Brain microvascular endothelial cell (primary cell): ENCODE measurements at regions not wholly inside any gene's neighbourhood (a gene's known extent, or its start where the extent isn't known, plus 50 kb on each side); places are given as distances from the start of the nearest gene placed in this dataset.

ENCODE experiments used
- DNase-seq: peaks from one replicate; pipeline ENCODE4 v3.0.0-alpha.2; 2020
- H3K27ac ChIP-seq: fragments of 250-450 bp; sonication (Bioruptor Pico); 2 replicates; pipeline ENCODE4 v1.5.1; 2020; ENCODE audit warnings: mild to moderate bottlenecking, moderate library complexity
- H3K27me3 ChIP-seq: fragments of 250-450 bp; sonication (Bioruptor Pico); replicated peaks from 2 replicates; pipeline ENCODE4 v1.5.1; 2020; ENCODE audit warnings: mild to moderate bottlenecking
- H3K36me3 ChIP-seq: fragments of 250-450 bp; sonication (Bioruptor Pico); replicated peaks from 2 replicates; pipeline ENCODE4 v1.5.1; 2020; ENCODE audit warnings: mild to moderate bottlenecking
- H3K4me3 ChIP-seq: 2 replicates; pipeline ENCODE4 v1.5.1; 2011; ENCODE audit warnings: low read depth, mild to moderate bottlenecking, control low read depth, low read length, moderate library complexity
- in situ Hi-C: cut with HindIII; loops from 2 replicates; pipeline ENCODE4 v1.10.0; 2017; ENCODE audit warnings: low sequenced_read_pairs, low pct_ligation_motif_present
- TF ChIP-seq, protein P1 (sequence below): IDR thresholded peaks from 2 replicates; pipeline ENCODE4 v1.5.1; 2011; ENCODE audit warnings: low read depth, mild to moderate bottlenecking, moderate library complexity, low read length, control low read depth, inconsistent platforms; ENCODE audit errors: missing control alignments

DNA sequence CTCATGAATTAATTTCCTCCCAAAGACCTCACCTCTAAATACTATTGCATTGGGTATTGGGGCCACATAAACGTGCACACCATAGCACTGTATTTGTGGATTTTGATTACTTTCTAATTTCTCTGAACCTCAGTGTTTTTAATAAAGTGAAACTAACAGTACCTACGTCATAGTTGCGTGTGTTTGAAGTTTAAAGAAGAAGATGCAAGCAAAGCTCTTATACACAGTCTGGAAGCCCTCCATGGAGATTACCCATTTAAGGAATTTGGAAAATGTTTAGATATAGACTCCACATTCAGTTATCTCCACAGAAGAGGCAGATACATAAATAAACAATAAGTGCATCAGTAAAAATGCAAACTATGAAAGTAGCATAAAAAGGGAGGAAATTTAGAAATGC, 581.1 kb upstream of the GBE1 start:
- TF ChIP-seq, protein P1, sequence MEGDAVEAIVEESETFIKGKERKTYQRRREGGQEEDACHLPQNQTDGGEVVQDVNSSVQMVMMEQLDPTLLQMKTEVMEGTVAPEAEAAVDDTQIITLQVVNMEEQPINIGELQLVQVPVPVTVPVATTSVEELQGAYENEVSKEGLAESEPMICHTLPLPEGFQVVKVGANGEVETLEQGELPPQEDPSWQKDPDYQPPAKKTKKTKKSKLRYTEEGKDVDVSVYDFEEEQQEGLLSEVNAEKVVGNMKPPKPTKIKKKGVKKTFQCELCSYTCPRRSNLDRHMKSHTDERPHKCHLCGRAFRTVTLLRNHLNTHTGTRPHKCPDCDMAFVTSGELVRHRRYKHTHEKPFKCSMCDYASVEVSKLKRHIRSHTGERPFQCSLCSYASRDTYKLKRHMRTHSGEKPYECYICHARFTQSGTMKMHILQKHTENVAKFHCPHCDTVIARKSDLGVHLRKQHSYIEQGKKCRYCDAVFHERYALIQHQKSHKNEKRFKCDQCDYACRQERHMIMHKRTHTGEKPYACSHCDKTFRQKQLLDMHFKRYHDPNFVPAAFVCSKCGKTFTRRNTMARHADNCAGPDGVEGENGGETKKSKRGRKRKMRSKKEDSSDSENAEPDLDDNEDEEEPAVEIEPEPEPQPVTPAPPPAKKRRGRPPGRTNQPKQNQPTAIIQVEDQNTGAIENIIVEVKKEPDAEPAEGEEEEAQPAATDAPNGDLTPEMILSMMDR = no peak
- in situ Hi-C loops = no loop called here
- H3K4me3 ChIP-seq = no peak overlapping the region

DNA sequence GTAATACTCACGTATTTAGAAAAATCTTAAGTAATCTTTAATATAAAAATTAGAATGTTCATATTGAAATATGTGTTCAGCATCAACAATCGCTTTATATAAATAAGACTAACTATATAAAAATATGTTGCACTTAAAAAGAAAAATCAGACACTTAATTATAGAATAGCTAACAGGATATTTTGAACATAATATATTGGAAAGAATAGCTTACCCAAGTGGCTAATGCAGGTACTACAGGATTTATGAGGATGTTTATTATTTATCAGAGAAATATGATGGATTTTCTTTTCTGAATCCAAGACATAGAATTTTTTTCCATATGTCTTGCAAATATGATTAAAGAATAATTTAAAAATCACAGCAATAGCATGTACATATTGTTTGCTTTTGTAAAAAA, 567.9 kb upstream of the GBE1 start:
- no peak for DNase-seq
- H3K4me3 ChIP-seq = no peak overlapping the region
- TF ChIP-seq, protein P1 = no peak
- H3K27me3 ChIP-seq = no peaks in the 10 kb centered on the region
- no peak overlapping the region for H3K27ac ChIP-seq
- H3K36me3 ChIP-seq = no peaks in the 10 kb centered on the region
- in situ Hi-C loops = no loop called here

More for the DNA sequence above, 581.1 kb upstream of the GBE1 start:
- DNase-seq = peak; percentile 0
- Histone ChIP-seq H3K27me3 (no peaks in the 10 kb centered on the region), H3K36me3 (no peaks in the 10 kb centered on the region), H3K27ac (no peak overlapping the region)

DNA sequence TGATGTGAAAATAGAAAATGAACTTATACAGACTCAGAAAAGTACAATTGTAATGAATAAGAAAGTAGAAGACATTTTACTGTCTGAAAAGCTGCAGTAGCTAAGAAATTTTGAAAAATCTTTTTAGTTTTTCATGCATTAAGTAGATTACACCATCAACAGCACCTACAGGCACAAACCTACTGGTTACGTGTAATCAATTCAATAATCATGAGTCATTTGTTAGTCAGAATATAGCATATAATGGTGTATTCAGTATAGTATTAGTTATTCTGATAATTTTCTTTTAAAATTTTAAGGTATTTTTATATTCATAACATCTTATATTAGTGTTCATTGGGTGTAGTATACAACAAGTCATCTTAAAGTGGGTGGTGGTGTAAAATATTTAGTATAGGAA, 550.5 kb upstream of the GBE1 start:
- in situ Hi-C loops = no loop called here
- TF ChIP-seq, protein P1 = no peak
- no peaks in the 10 kb centered on the region for H3K27me3 ChIP-seq
- H3K27ac ChIP-seq = no peak overlapping the region
- H3K4me3 ChIP-seq = no peak overlapping the region
- H3K36me3 ChIP-seq = no peaks in the 10 kb centered on the region
- no peak for DNase-seq

DNA sequence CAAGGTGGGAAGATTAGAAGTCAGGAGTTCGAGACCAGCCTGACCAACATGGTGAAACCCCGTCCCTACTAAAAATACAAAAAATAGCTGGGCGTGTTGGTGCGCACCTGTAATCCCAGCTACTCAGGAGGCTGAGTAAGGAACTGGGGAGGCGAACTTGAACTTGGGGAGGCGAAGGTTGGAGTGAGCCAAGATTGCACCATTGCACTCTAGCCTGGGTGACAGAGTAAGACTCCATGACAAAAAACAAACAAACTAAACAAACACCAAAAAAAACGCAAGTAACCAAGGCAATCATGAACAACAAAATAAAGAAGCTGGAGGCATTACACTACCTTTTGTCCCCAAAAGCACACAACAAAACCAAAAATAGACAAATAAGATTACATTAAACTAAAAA, 547.3 kb upstream of the GBE1 start:
- TF ChIP-seq, protein P1 = no peak
- in situ Hi-C loops = no loop called here
- no peak overlapping the region for H3K27ac ChIP-seq
- H3K36me3 ChIP-seq = no peaks in the 10 kb centered on the region
- no peaks in the 10 kb centered on the region for H3K27me3 ChIP-seq
- no peak overlapping the region for H3K4me3 ChIP-seq
- no peak for DNase-seq

DNA sequence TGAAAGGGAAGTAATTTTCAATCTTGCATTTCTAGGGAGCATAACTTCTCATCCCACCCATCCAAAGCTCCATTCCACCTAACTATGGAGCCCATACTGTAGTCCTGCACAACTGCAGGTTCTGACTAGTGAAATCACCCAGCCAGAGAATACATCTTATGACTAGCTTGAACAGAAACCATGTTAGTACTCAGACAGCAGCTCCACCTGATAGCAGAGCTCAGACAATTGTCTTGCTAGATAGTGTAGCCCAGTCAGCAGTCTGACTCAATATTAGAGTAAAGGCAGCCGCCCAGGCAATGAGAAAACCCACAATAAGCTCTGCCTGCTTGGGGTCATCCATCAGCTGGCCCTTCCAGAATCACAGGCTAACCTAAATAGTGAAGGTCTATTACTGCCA, 544.7 kb upstream of the GBE1 start:
- no peak overlapping the region for H3K27ac ChIP-seq
- in situ Hi-C loops = no loop called here
- TF ChIP-seq, protein P1 = no peak
- H3K27me3 ChIP-seq = no peaks in the 10 kb centered on the region
- no peak overlapping the region for H3K4me3 ChIP-seq
- no peaks in the 10 kb centered on the region for H3K36me3 ChIP-seq
- no peak for DNase-seq

DNA sequence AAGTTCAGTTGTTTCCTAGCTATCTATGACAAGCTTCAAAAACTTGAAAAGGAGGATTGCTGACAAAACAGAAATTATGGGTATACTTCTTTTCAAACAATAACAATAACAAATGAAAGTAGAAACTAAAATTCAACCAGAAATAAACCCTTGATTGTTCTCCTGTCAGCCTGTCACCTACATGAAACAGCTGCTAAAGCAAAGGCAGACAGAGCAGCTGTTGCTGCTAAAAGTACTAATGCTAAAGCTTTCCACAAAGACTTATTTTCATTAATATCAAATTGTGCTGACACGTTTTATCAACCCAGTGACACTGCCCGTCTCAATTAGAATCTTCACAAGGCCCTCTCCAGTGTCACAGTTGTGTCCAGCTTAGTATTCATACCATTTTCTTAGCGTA, 533.2 kb upstream of the GBE1 start:
- in situ Hi-C loops = no loop called here

More for the DNA sequence above, 533.2 kb upstream of the GBE1 start:
- TF ChIP-seq, protein P1 = no peak
- no peaks in the 10 kb centered on the region for H3K36me3 ChIP-seq
- H3K27me3 ChIP-seq = no peaks in the 10 kb centered on the region
- H3K4me3 ChIP-seq = no peak overlapping the region
- DNase-seq = no peak
- no peak overlapping the region for H3K27ac ChIP-seq
